ENCODE measurements at regions not wholly inside any gene's neighbourhood (a gene's known extent, or its start where the extent isn't known, plus 50 kb on each side); places are given as distances from the start of the nearest gene placed in this dataset.

- Histone ChIP-seq H3K4me1 (ENCODE audit: control insufficient read depth in 2 of 2, insufficient read depth in 1 of 2, low read depth in 1 of 2, low read length in 2 of 2) (no peaks in the 10 kb centered on the region), H3K4me3 (ENCODE audit: low read length in 2 of 2) (no peak overlapping the region), H2BK5ac (ENCODE audit: low read length) (no peak overlapping the region), H3K18ac (ENCODE audit: low read length) (no peak overlapping the region), H3K23ac (ENCODE audit: low read depth, low read length, poor library complexity) (no peak overlapping the region), H3K9me3 (replicated peaks in 1 of 2; ENCODE audit: control insufficient read depth in 2 of 2, insufficient read depth in 1 of 2, low read depth in 1 of 2, low read length in 2 of 2) (no peaks in the 10 kb centered on the region), H3K14ac (ENCODE audit: low read length) (no peak overlapping the region), H3K27me3 (ENCODE audit: control insufficient read depth in 3 of 3, insufficient read depth in 3 of 3, low read depth in 1 of 3, low read length in 3 of 3) (peaks cover 0 to 2% (median 0%) of the 10 kb centered on the region in 3 experiments), H3K36me3 (replicated peaks in 1 of 2; ENCODE audit: control insufficient read depth in 2 of 2, insufficient read depth in 2 of 2, low read length in 2 of 2) (no peaks in the 10 kb centered on the region), H2AFZ (ENCODE audit: low read length) (no peak overlapping the region), H2BK120ac (ENCODE audit: low read depth, low read length) (no peak overlapping the region), H3K9ac (ENCODE audit: low read depth, low read length, poor library complexity) (no peak overlapping the region), H3K27ac (replicated peaks; ENCODE audit: low read length) (no peak overlapping the region), H3K4me2 (ENCODE audit: insufficient read depth, low read length, poor library complexity, severe bottlenecking) (no peak overlapping the region), H2BK12ac (ENCODE audit: low read length) (no peak overlapping the region), H4K8ac (ENCODE audit: low read depth, low read length) (no peak overlapping the region), H4K91ac (ENCODE audit: low read depth, low read length, poor library complexity) (no peak overlapping the region), H3K79me1 (ENCODE audit: low read depth, low read length) (no peaks in the 10 kb centered on the region), H3K4ac (ENCODE audit: low read length) (no peak overlapping the region), H2AK5ac (ENCODE audit: low read depth, low read length) (no peak overlapping the region), H2BK15ac (ENCODE audit: low read length) (no peak overlapping the region)
- no CpG with 5 or more reads among the region's 1 CpG for WGBS, 2 donors (ENCODE audit: extremely low coverage in 2 of 2, insufficient read length in 2 of 2, insufficient replicate concordance in 1 of 2)
- DNase-seq (ENCODE audit: low spot score), result no peak
These were observed 196.1 kb upstream of the GYPA start for GRCh38 chr4:144336633-144337032.

- H3K9ac ChIP-seq (ENCODE audit: low read depth, low read length, poor library complexity), result no peak overlapping the region
- no peak overlapping the region for H2BK120ac ChIP-seq (ENCODE audit: low read depth, low read length)
- peaks cover 0 to 2% (median 0%) of the 10 kb centered on the region in 3 experiments for H3K27me3 ChIP-seq (ENCODE audit: control insufficient read depth in 3 of 3, insufficient read depth in 3 of 3, low read depth in 1 of 3, low read length in 3 of 3)
- H2BK12ac ChIP-seq (ENCODE audit: low read length), result no peak overlapping the region
- H2BK5ac ChIP-seq (ENCODE audit: low read length), result no peak overlapping the region
- H3K4me2 ChIP-seq (ENCODE audit: insufficient read depth, low read length, poor library complexity, severe bottlenecking), result no peak overlapping the region
- H3K23ac ChIP-seq (ENCODE audit: low read depth, low read length, poor library complexity), result no peak overlapping the region
- no peak overlapping the region for H3K4me3 ChIP-seq (ENCODE audit: low read length in 2 of 2)
- no peak overlapping the region for H2AK5ac ChIP-seq (ENCODE audit: low read depth, low read length)
- H3K4me1 ChIP-seq (ENCODE audit: control insufficient read depth in 2 of 2, insufficient read depth in 1 of 2, low read depth in 1 of 2, low read length in 2 of 2), result no peaks in the 10 kb centered on the region
- H4K8ac ChIP-seq (ENCODE audit: low read depth, low read length), result no peak overlapping the region
- no peak overlapping the region for H3K27ac ChIP-seq (replicated peaks; ENCODE audit: low read length)
- no peak overlapping the region for H3K4ac ChIP-seq (ENCODE audit: low read length)
- no peaks in the 10 kb centered on the region for H3K36me3 ChIP-seq (replicated peaks in 1 of 2; ENCODE audit: control insufficient read depth in 2 of 2, insufficient read depth in 2 of 2, low read length in 2 of 2)
- no peak overlapping the region for H4K91ac ChIP-seq (ENCODE audit: low read depth, low read length, poor library complexity)
- no peak overlapping the region for H3K18ac ChIP-seq (ENCODE audit: low read length)
- H3K14ac ChIP-seq (ENCODE audit: low read length), result no peak overlapping the region
- no peak overlapping the region for H2BK15ac ChIP-seq (ENCODE audit: low read length)
- no peak for DNase-seq (ENCODE audit: low spot score)
- H3K79me1 ChIP-seq (ENCODE audit: low read depth, low read length), result no peaks in the 10 kb centered on the region
- no peaks in the 10 kb centered on the region for H3K9me3 ChIP-seq (replicated peaks in 1 of 2; ENCODE audit: control insufficient read depth in 2 of 2, insufficient read depth in 1 of 2, low read depth in 1 of 2, low read length in 2 of 2)
- H2AFZ ChIP-seq (ENCODE audit: low read length), result no peak overlapping the region
These were observed 197.6 kb upstream of the GYPA start for GRCh38 chr4:144338148-144338547.

- Histone ChIP-seq H3K36me3 (replicated peaks in 1 of 2; ENCODE audit: control insufficient read depth in 2 of 2, insufficient read depth in 2 of 2, low read length in 2 of 2) (no peaks in the 10 kb centered on the region), H2AFZ (ENCODE audit: low read length) (no peak overlapping the region), H3K4me1 (ENCODE audit: control insufficient read depth in 2 of 2, insufficient read depth in 1 of 2, low read depth in 1 of 2, low read length in 2 of 2) (no peaks in the 10 kb centered on the region), H3K27me3 (ENCODE audit: control insufficient read depth in 3 of 3, insufficient read depth in 3 of 3, low read depth in 1 of 3, low read length in 3 of 3) (peaks cover 0 to 2% (median 0%) of the 10 kb centered on the region in 3 experiments), H3K18ac (ENCODE audit: low read length) (no peak overlapping the region), H2BK120ac (ENCODE audit: low read depth, low read length) (no peak overlapping the region), H2AK5ac (ENCODE audit: low read depth, low read length) (no peak overlapping the region), H3K27ac (replicated peaks; ENCODE audit: low read length) (no peak overlapping the region), H3K14ac (ENCODE audit: low read length) (no peak overlapping the region), H3K9ac (ENCODE audit: low read depth, low read length, poor library complexity) (no peak overlapping the region), H3K4me2 (ENCODE audit: insufficient read depth, low read length, poor library complexity, severe bottlenecking) (no peak overlapping the region), H4K8ac (ENCODE audit: low read depth, low read length) (no peak overlapping the region), H3K9me3 (replicated peaks in 1 of 2; ENCODE audit: control insufficient read depth in 2 of 2, insufficient read depth in 1 of 2, low read depth in 1 of 2, low read length in 2 of 2) (no peaks in the 10 kb centered on the region), H3K23ac (ENCODE audit: low read depth, low read length, poor library complexity) (no peak overlapping the region), H4K91ac (ENCODE audit: low read depth, low read length, poor library complexity) (no peak overlapping the region), H2BK12ac (ENCODE audit: low read length) (no peak overlapping the region), H3K4ac (ENCODE audit: low read length) (no peak overlapping the region), H2BK5ac (ENCODE audit: low read length) (no peak overlapping the region), H3K4me3 (ENCODE audit: low read length in 2 of 2) (no peak overlapping the region), H2BK15ac (ENCODE audit: low read length) (no peak overlapping the region), H3K79me1 (ENCODE audit: low read depth, low read length) (no peaks in the 10 kb centered on the region)
- DNase-seq (ENCODE audit: low spot score), result no peak
- no CpG with 5 or more reads among the region's 2 CpGs for WGBS, 2 donors (ENCODE audit: extremely low coverage in 2 of 2, insufficient read length in 2 of 2, insufficient replicate concordance in 1 of 2)
These were observed 198.3 kb upstream of the GYPA start for GRCh38 chr4:144338834-144339233.

GRCh38 chr4:144340931-144341330 lies 200.4 kb upstream of the GYPA start:
- no peak overlapping the region for H2BK15ac ChIP-seq (ENCODE audit: low read length)
- no peak overlapping the region for H3K14ac ChIP-seq (ENCODE audit: low read length)
- H3K4me3 ChIP-seq (ENCODE audit: low read length in 2 of 2), result no peak overlapping the region
- no peak overlapping the region for H2AFZ ChIP-seq (ENCODE audit: low read length)
- no peak overlapping the region for H4K8ac ChIP-seq (ENCODE audit: low read depth, low read length)
- no peak overlapping the region for H2AK5ac ChIP-seq (ENCODE audit: low read depth, low read length)
- no peaks in the 10 kb centered on the region for H3K36me3 ChIP-seq (replicated peaks in 1 of 2; ENCODE audit: control insufficient read depth in 2 of 2, insufficient read depth in 2 of 2, low read length in 2 of 2)
- H3K4me2 ChIP-seq (ENCODE audit: insufficient read depth, low read length, poor library complexity, severe bottlenecking), result no peak overlapping the region
- H4K91ac ChIP-seq (ENCODE audit: low read depth, low read length, poor library complexity), result no peak overlapping the region
- H3K27me3 ChIP-seq (ENCODE audit: control insufficient read depth in 3 of 3, insufficient read depth in 3 of 3, low read depth in 1 of 3, low read length in 3 of 3), result peaks cover 0 to 2% (median 0%) of the 10 kb centered on the region in 3 experiments
- no peaks in the 10 kb centered on the region for H3K9me3 ChIP-seq (replicated peaks in 1 of 2; ENCODE audit: control insufficient read depth in 2 of 2, insufficient read depth in 1 of 2, low read depth in 1 of 2, low read length in 2 of 2)
- no peak overlapping the region for H3K23ac ChIP-seq (ENCODE audit: low read depth, low read length, poor library complexity)
- H3K27ac ChIP-seq (replicated peaks; ENCODE audit: low read length), result no peak overlapping the region
- H3K4ac ChIP-seq (ENCODE audit: low read length), result no peak overlapping the region
- no peaks in the 10 kb centered on the region for H3K4me1 ChIP-seq (ENCODE audit: control insufficient read depth in 2 of 2, insufficient read depth in 1 of 2, low read depth in 1 of 2, low read length in 2 of 2)
- H2BK5ac ChIP-seq (ENCODE audit: low read length), result no peak overlapping the region
- H3K9ac ChIP-seq (ENCODE audit: low read depth, low read length, poor library complexity), result no peak overlapping the region
- DNase-seq (ENCODE audit: low spot score), result no peak
- no peaks in the 10 kb centered on the region for H3K79me1 ChIP-seq (ENCODE audit: low read depth, low read length)
- no peak overlapping the region for H2BK12ac ChIP-seq (ENCODE audit: low read length)
- no CpG with 5 or more reads among the region's 2 CpGs for WGBS, 2 donors (ENCODE audit: extremely low coverage in 2 of 2, insufficient read length in 2 of 2, insufficient replicate concordance in 1 of 2)
- H3K18ac ChIP-seq (ENCODE audit: low read length), result no peak overlapping the region
- H2BK120ac ChIP-seq (ENCODE audit: low read depth, low read length), result no peak overlapping the region
